NCI-H2029 (cell line): ENCODE measurements at regions not wholly inside any gene's neighbourhood (a gene's known extent, or its start where the extent isn't known, plus 50 kb on each side); places are given as distances from the start of the nearest gene placed in this dataset.

Source experiments
- DNase-seq: peaks from one replicate; lab custom pipeline; 2025; lab: John Stamatoyannopoulos, UW

DNA sequence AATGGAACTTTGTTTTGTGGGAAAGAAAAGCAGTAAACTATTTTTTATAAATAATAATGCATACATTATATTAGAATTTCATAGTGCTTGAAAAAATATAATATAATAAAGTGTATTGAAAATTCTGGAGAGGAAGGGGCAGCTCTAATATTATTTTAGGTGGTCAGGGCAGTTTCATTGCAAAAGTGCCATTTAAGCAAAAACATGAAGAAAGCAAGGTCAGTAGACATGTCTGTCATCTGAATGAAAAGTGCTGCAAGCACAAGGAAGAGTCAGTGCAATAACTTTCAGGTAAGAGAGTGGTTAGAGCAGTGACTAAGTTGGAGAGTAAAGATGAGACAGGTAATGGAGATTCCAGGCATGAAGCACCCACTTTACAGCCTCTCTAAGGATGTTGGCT is 435.6 kb upstream of the REG3G start:
- no peak for DNase-seq

- no peak for DNase-seq
Measured at GRCh38 chr2:78592491-78592890, 433.0 kb upstream of the REG3G start.

- no peak for DNase-seq
Measured at GRCh38 chr2:78601113-78601512, 424.4 kb upstream of the REG3G start.

GRCh38 chr2:78602862-78603261 is 422.6 kb upstream of the REG3G start:
- DNase-seq = no peak

DNA sequence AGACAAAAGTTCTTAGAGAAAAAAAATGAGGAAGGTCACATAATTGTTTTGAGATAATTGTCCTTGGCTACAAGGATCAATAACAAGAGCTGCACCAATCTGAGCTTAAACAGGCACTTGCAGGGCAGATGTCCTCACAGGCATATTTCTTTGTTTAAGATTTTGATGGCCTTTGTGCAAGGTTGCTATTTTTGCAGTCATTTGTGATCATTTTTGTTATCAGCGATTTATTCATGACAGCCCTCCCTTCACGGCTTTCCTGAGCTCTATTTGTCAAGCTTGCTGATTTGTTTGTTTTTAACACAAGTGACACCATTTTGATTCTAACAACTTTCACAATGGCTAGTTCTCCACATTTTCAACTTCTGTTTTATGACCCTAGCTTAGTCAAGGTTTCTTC is 418.6 kb upstream of the REG3G start:
- no peak for DNase-seq

DNA sequence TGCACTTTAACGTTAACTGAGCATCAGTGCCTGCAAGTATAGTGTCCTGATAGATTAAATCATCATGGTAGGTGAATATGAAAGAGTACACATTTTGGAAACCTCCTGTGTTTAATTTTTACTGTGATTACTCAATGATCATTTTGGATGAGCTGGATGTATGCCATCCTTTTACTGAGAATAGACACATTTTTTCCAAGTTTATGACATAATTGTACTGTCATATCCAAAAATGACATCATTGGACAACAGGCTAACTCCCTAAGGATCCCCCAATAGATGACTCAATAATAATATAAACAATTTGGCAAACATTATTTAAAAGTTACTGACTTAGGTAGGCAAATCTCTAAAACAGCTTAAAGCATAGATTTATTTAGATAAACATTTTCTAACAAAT is 410.8 kb upstream of the REG3G start:
- DNase-seq = no peak

- DNase-seq = no peak
Measured at GRCh38 chr2:78615956-78616355, 409.5 kb upstream of the REG3G start.

GRCh38 chr2:78634425-78634824 is 391.1 kb upstream of the REG3G start:
- no peak for DNase-seq

- DNase-seq = no peak
Measured at GRCh38 chr2:78644854-78645253, 380.6 kb upstream of the REG3G start.

DNA sequence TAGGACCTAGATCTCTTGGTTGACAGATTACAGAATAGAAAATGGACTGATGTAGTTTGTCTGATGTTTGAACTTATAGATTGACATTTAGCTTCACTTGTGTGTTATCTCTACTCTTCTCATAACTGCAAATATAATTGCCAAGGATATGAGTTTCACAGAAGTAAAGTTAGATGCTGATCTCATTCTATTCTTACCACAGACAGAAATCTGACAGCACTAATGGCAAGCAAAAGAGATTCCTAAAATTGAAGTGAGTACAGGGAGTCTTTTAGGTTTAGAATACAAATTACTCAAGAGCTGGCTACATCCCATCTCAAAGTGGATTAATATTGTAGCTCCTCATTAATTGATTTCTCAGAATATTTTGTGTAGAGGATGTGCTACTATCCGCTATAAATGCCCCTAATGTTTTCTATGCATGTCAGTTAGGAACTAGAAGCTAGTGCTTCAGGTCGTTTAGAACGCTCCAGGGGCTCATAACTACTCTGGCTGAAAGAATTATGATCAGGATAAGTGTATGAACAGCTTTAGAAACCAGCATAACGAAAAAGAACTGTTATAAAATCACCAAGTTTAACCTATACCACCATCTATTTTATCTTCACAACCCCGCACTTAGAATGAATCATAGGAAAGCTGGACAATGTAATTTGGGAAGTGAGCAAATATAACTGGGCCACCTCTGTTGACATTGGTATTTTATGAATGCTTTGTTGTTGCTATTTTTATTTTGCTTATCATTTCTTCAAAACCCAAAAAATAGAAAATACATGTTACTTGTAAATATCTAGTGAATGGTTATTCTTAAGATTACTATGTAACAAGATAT is 378.8 kb upstream of the REG3G start:
- no peak for DNase-seq

GRCh38 chr2:78648558-78648957 is 376.9 kb upstream of the REG3G start:
- no peak for DNase-seq

DNA sequence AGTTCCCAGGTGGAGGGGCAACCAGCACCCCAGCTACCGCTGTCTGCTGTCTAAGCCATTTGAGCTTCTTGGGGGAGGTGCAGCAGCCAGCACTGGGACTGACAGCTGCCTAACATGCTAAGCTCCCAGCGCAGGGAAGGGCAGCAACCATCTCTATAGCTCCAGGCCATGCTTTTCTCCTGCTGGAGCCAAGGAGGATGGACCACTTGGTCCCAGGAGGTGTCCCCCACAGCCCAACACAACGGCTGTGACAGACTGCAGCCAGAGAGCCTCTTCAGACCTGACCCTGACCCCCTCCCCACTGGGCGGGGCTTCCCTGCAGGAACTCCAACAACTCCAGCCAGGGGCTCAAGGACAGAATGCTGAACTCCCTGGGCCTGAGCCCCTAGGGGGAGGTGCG is 370.6 kb upstream of the REG3G start:
- DNase-seq = no peak

GRCh38 chr2:78676921-78677696 is 348.4 kb upstream of the REG3G start:
- DNase-seq = no peak

- DNase-seq = no peak
Measured at GRCh38 chr2:78677774-78678173, 347.7 kb upstream of the REG3G start.

DNA sequence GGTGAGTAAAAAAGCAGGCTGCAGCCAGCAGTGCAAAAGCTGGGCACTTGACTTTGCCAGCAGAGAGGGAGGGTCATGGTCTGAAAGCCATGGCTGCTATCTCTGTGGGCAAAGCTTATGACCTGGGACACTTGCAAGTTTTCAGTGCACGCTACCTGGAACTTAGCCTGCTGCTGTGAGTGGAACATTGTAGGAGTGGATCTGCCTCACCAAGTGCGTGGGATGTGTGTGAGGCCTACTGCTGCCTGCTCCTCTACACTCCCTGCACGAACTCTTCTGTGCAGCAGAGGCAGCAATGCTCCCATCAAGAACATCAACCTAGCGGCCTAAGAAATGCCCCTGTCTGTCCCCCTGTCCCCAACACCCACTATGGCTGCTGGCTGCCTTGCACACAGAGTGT is 344.1 kb upstream of the REG3G start:
- DNase-seq = no peak

DNA sequence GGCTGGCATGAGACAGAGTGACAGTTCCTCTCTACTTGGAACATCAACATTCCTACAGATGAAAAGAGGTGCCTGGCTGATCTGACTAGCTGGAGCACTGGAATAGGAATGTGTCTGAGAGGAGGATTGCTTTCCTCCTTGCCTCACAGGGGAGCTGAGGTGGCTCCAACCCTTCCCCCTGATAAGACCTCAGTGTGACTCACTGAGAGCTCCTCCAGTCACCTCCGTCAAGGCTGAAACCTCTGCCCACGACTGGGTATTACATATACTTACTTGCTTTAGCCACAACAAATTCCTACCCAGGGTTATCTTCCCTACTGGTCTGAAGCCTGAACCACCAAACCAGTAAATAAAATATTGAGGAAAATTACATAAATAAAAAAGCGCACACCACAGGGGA is 342.7 kb upstream of the REG3G start:
- no peak for DNase-seq

GRCh38 chr2:78686625-78687153 is 338.8 kb upstream of the REG3G start:
- no peak for DNase-seq

- no peak for DNase-seq
Measured at GRCh38 chr2:78699696-78700095, 325.8 kb upstream of the REG3G start.

GRCh38 chr2:78701546-78701945 is 324.0 kb upstream of the REG3G start:
- no peak for DNase-seq

DNA sequence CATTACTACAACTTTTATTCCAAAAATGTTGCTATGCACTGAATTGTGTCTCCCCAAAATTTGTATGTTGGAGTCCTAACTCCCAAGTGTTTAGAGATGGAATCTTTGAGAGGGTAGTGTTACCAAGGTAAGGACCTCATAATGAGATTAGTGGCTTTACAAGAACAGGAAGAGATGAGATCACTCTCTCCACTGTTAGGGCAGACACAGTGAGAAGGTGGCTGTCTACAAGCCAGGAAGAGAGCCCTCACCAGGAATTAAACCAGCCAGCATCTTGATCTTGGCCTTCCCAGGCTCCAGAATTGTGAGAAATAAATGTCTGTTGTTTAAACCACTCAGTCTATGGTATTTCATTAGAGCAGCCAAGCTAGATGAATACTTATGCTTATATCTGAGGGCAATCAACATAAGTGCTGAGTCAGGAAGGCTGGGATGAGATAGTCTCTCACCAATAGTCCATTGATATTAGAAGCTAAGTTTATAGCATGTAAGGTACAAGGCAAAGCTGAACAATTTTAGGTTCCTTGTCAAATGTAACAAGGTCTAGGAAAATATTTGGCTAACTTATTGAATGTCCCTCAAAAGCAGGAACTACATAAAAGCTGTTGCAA is 317.6 kb upstream of the REG3G start:
- DNase-seq = no peak

- no peak for DNase-seq
Measured at GRCh38 chr2:78710632-78711375, 314.7 kb upstream of the REG3G start.

GRCh38 chr2:78715293-78715692 is 310.2 kb upstream of the REG3G start:
- DNase-seq = no peak
